Hepatocyte (in vitro differentiated cells): ENCODE measurements at regions not wholly inside any gene's neighbourhood (a gene's known extent, or its start where the extent isn't known, plus 50 kb on each side); places are given as distances from the start of the nearest gene placed in this dataset.

ENCODE experiments used
- EZH2 ChIP-seq: fragments of 200-600 bp; sonication (generic); IDR thresholded peaks from 2 replicates; pipeline ENCODE4 v1.6.1; 2016; ENCODE audit warnings: antibody characterized with exemption, mild to moderate bottlenecking, borderline replicate concordance
- TF ChIP-seq, protein P1 (sequence below): fragments of 200-600 bp; sonication (generic); IDR thresholded peaks from 2 replicates; pipeline ENCODE4 v1.5.1; 2016; ENCODE audit warnings: antibody characterized with exemption, mild to moderate bottlenecking; ENCODE audit not compliant: poor library complexity

DNA sequence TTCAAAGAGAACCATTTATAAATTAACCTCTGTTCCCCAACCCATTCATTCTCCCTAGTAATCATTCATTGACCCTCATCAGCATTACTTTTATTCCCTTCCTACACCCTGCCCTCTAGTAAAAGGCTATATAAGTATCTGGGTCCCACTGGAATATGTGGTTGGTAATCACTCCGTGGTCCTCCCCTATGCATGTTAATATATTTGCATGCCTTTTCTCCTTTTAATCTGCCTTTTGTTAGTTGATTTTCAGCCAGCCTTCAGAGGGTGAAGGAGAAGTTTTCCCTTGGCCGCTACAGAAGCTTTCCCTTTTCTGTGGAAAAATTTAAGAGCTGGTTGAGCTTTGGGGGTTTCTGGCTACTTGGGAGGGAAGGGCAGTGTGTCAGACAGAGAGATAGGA, 585.6 kb downstream of the UTRN start:
- TF ChIP-seq, protein P1, sequence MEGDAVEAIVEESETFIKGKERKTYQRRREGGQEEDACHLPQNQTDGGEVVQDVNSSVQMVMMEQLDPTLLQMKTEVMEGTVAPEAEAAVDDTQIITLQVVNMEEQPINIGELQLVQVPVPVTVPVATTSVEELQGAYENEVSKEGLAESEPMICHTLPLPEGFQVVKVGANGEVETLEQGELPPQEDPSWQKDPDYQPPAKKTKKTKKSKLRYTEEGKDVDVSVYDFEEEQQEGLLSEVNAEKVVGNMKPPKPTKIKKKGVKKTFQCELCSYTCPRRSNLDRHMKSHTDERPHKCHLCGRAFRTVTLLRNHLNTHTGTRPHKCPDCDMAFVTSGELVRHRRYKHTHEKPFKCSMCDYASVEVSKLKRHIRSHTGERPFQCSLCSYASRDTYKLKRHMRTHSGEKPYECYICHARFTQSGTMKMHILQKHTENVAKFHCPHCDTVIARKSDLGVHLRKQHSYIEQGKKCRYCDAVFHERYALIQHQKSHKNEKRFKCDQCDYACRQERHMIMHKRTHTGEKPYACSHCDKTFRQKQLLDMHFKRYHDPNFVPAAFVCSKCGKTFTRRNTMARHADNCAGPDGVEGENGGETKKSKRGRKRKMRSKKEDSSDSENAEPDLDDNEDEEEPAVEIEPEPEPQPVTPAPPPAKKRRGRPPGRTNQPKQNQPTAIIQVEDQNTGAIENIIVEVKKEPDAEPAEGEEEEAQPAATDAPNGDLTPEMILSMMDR = no peak
- no peak for TF ChIP-seq EZH2
